ENCODE measurements at regions not wholly inside any gene's neighbourhood (a gene's known extent, or its start where the extent isn't known, plus 50 kb on each side); places are given as distances from the start of the nearest gene placed in this dataset.
A peak's percentile ranks its signal among the peaks of the same experiment; 100 is the strongest.

- DNase-seq: no peak
These were observed 382.9 kb downstream of the KCTD12 start for GRCh38 chr13:76503291-76503690.

- no peak for DNase-seq
These were observed 385.3 kb downstream of the KCTD12 start for GRCh38 chr13:76500894-76501293.

GRCh38 chr13:76499891-76500290 is 386.3 kb downstream of the KCTD12 start:
- DNase-seq: no peak

GRCh38 chr13:76489274-76489673 is 396.9 kb downstream of the KCTD12 start:
- no peak for DNase-seq

GRCh38 chr13:76481738-76482137 is 404.5 kb downstream of the KCTD12 start:
- DNase-seq: no peak

- no peak for DNase-seq
These were observed 411.2 kb downstream of the KCTD12 start for GRCh38 chr13:76474966-76475365.

- DNase-seq: no peak
These were observed 411.8 kb downstream of the KCTD12 start for GRCh38 chr13:76474356-76474755.

GRCh38 chr13:76473552-76474134 is 412.6 kb downstream of the KCTD12 start:
- peak; percentile 78 for DNase-seq

GRCh38 chr13:76472916-76473315 is 413.3 kb downstream of the KCTD12 start:
- DNase-seq: no peak

GRCh38 chr13:76471486-76471885 is 414.7 kb downstream of the KCTD12 start:
- DNase-seq: no peak

- DNase-seq: no peak
These were observed 415.2 kb downstream of the KCTD12 start for GRCh38 chr13:76470991-76471390.

- DNase-seq: no peak
These were observed 420.2 kb downstream of the KCTD12 start for GRCh38 chr13:76466043-76466442.

- DNase-seq: no peak
These were observed 422.9 kb downstream of the KCTD12 start for GRCh38 chr13:76463314-76463713.

GRCh38 chr13:76461999-76462398 is 424.2 kb downstream of the KCTD12 start:
- peak; percentile 80 for DNase-seq

- no peak for DNase-seq
These were observed 424.7 kb downstream of the KCTD12 start for GRCh38 chr13:76461484-76461883.

GRCh38 chr13:76459863-76460262 is 426.3 kb downstream of the KCTD12 start:
- no peak for DNase-seq

GRCh38 chr13:76455960-76456359 is 430.2 kb downstream of the KCTD12 start:
- DNase-seq: peak; percentile 25

- DNase-seq: no peak
These were observed 431.2 kb downstream of the KCTD12 start for GRCh38 chr13:76454991-76455390.

GRCh38 chr13:76449716-76450115 is 436.5 kb downstream of the KCTD12 start:
- no peak for DNase-seq

- no peak for DNase-seq
These were observed 440.0 kb downstream of the KCTD12 start for GRCh38 chr13:76446191-76446590.

GRCh38 chr13:76440568-76440967 is 445.6 kb downstream of the KCTD12 start:
- no peak for DNase-seq

- no peak for DNase-seq
These were observed 446.7 kb downstream of the KCTD12 start for GRCh38 chr13:76439546-76439945.

- DNase-seq: no peak
These were observed 448.2 kb downstream of the KCTD12 start for GRCh38 chr13:76438050-76438449.

- peak; percentile 30 for DNase-seq
These were observed 460.3 kb downstream of the KCTD12 start for GRCh38 chr13:76425935-76426334.

- DNase-seq: no peak
These were observed 465.2 kb downstream of the KCTD12 start for GRCh38 chr13:76421011-76421410.

GRCh38 chr13:76418404-76418803 is 467.8 kb downstream of the KCTD12 start:
- no peak for DNase-seq
